Type B pancreatic cell (in vitro differentiated cells): ENCODE measurements at regions not wholly inside any gene's neighbourhood (a gene's known extent, or its start where the extent isn't known, plus 50 kb on each side); places are given as distances from the start of the nearest gene placed in this dataset.

Experiments
- DNase-seq: peaks from one replicate; pipeline ENCODE4 v3.0.0; 2021; ENCODE audit warnings: mixed read lengths; ENCODE audit not compliant: unreplicated experiment; ENCODE audit errors: extremely low spot score
- H3K27ac Mint-ChIP-seq: 2 replicates; pipeline ENCODE4 v1.8.0; 2021; ENCODE audit warnings: mild to moderate bottlenecking, mixed read lengths
- H3K27me3 Mint-ChIP-seq: 2 replicates; pipeline ENCODE4 v1.8.0; 2021; ENCODE audit warnings: mixed read lengths
- H3K36me3 Mint-ChIP-seq: 2 replicates; pipeline ENCODE4 v1.8.0; 2021; ENCODE audit warnings: mixed read lengths
- H3K4me1 Mint-ChIP-seq: one replicate; pipeline ENCODE4 v1.8.0; 2021; ENCODE audit warnings: mixed read lengths; ENCODE audit not compliant: unreplicated experiment
- H3K4me3 Mint-ChIP-seq: 2 replicates; pipeline ENCODE4 v1.8.0; 2021; ENCODE audit warnings: mild to moderate bottlenecking, mixed read lengths
- H3K9me3 Mint-ChIP-seq: 2 replicates; pipeline ENCODE4 v1.8.0; 2021; ENCODE audit warnings: mixed read lengths
- TF ChIP-seq, protein P1 (sequence below): fragments of 200-600 bp; sonication (generic); conservative IDR thresholded peaks from 2 replicates; pipeline ENCODE4 v1.5.0; 2021; ENCODE audit warnings: antibody characterized with exemption, mild to moderate bottlenecking

DNA sequence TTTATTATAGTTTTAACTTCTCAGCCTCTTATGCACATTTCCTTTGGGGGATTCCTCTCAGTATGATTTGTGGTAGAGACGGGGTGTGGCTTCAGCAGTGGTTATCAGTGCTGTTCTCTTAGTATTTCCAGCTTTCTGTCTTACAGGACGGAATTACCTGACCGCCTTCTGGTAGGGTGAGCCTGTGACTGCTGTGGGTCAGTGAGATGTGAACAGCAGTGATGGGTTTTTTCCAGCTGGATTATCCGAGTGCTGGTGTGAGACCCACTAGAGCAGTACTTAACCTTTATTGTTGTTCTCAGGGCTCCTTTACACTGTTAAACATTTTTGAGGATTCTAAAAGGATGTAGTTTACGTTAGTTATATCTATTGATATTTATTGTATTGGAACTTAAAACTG lies 135.2 kb downstream of the SLIT2 start:
- TF ChIP-seq, protein P1, sequence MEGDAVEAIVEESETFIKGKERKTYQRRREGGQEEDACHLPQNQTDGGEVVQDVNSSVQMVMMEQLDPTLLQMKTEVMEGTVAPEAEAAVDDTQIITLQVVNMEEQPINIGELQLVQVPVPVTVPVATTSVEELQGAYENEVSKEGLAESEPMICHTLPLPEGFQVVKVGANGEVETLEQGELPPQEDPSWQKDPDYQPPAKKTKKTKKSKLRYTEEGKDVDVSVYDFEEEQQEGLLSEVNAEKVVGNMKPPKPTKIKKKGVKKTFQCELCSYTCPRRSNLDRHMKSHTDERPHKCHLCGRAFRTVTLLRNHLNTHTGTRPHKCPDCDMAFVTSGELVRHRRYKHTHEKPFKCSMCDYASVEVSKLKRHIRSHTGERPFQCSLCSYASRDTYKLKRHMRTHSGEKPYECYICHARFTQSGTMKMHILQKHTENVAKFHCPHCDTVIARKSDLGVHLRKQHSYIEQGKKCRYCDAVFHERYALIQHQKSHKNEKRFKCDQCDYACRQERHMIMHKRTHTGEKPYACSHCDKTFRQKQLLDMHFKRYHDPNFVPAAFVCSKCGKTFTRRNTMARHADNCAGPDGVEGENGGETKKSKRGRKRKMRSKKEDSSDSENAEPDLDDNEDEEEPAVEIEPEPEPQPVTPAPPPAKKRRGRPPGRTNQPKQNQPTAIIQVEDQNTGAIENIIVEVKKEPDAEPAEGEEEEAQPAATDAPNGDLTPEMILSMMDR: no peak
- H3K27me3 Mint-ChIP-seq: no peaks in the 10 kb centered on the region
- H3K36me3 Mint-ChIP-seq: no peaks in the 10 kb centered on the region
- H3K4me3 Mint-ChIP-seq: no peak overlapping the region
- H3K9me3 Mint-ChIP-seq: no peaks in the 10 kb centered on the region
- H3K4me1 Mint-ChIP-seq: no peaks in the 10 kb centered on the region
- H3K27ac Mint-ChIP-seq: no peak overlapping the region
- no peak for DNase-seq

DNA sequence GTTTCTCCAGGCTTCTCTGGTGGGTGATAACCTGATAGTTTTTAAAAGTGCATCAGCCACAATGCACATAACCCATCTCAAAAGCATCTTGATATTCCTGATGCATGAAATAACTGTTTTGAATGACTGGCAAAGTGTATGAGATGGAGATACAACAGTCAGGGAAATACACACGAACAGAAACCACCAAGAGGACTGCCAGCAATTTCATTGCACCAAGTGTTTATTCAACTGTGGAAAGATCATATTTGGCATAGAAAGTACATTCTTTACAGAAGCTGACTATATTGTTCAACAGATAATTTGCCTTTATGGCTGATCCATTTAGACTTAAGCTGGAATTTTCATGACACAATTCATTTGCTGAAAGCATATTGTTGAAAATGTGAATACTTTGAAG lies 139.5 kb downstream of the SLIT2 start:
- no peak overlapping the region for H3K27ac Mint-ChIP-seq

DNA sequence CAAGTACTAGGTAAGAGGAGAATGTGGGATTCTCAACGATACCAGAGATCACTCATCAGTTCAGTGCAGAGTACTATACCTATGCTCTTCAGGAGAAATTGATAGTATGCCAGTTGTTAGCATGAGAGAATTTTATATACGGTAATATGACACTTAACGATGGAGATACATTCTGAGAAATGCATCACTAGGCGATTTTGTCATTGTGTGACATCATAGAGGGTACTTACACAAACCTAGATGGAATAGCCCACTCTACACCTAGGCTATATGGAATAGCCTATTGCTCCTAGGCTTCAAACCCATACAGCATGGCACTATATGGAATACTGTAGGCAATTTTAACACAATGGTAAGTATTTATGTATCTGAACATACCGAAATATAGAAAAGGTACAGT lies 140.2 kb downstream of the SLIT2 start:
- TF ChIP-seq, protein P1: no peak
- Mint-ChIP-seq H3K27ac (no peak overlapping the region), H3K36me3 (no peaks in the 10 kb centered on the region), H3K27me3 (no peaks in the 10 kb centered on the region), H3K4me1 (peaks cover 4% of the 10 kb centered on the region), H3K4me3 (no peak overlapping the region), H3K9me3 (no peaks in the 10 kb centered on the region)
- DNase-seq: no peak

More for the DNA sequence above, 139.5 kb downstream of the SLIT2 start:
- TF ChIP-seq, protein P1: no peak
- no peaks in the 10 kb centered on the region for H3K9me3 Mint-ChIP-seq
- no peaks in the 10 kb centered on the region for H3K36me3 Mint-ChIP-seq
- H3K4me1 Mint-ChIP-seq: peaks cover 4% of the 10 kb centered on the region
- DNase-seq: no peak
- H3K4me3 Mint-ChIP-seq: no peak overlapping the region
- no peaks in the 10 kb centered on the region for H3K27me3 Mint-ChIP-seq

DNA sequence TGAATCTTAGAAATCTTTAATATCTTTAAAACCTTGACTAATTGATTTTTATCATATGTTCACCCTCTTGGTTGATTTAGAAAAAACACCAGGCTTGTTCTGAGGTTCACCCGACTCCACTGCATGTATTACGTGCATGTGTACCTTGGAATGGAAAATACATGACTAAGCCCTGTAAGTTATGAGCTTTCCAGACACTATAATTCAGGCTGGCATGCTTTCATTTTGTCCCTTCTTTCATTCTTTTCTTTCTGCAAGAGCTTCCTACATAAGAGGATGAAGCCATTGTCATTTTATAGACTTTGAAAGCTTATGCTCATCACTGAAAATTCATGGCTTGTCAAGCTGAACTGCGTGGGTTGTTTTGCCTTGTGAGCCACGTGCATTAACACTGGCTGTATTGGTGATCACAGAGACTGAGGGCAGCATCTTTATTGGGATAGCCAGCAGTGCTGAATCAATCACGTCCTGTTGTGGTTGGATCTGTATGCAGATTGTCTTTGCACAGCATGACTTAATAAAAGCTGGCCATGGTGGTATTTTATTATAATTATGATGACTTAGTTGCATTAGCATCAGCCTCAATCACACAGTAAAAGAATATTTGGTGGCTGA lies 141.9 kb downstream of the SLIT2 start:
- H3K4me1 Mint-ChIP-seq: peaks cover 4% of the 10 kb centered on the region
- H3K4me3 Mint-ChIP-seq: no peak overlapping the region
- no peaks in the 10 kb centered on the region for H3K36me3 Mint-ChIP-seq
- H3K27ac Mint-ChIP-seq: no peak overlapping the region
- H3K27me3 Mint-ChIP-seq: no peaks in the 10 kb centered on the region
- TF ChIP-seq, protein P1: no peak
- DNase-seq: no peak
- H3K9me3 Mint-ChIP-seq: no peaks in the 10 kb centered on the region

DNA sequence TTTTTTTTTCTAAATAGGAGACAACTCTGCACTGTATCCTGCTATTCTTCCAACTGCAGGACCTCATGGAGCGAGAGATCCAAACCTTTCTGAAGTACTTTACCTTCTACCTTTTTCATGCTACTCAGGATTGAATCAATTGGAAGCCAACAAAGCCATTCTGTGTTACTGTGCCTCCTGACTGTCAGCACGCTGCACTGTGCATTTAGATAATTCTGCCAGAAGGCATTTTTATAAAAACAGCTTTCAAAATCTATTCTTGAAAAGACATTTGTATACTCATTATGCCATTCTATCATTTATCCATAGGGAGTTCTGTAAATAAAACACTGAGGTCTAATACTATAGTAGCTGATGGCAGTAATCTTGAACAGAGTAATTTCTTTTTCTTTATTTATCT lies 142.8 kb downstream of the SLIT2 start:
- H3K27ac Mint-ChIP-seq: no peak overlapping the region
- H3K9me3 Mint-ChIP-seq: no peaks in the 10 kb centered on the region

More for the DNA sequence above, 142.8 kb downstream of the SLIT2 start:
- TF ChIP-seq, protein P1: no peak
- Mint-ChIP-seq H3K27me3 (no peaks in the 10 kb centered on the region), H3K36me3 (no peaks in the 10 kb centered on the region), H3K4me3 (no peak overlapping the region), H3K4me1 (peaks cover 4% of the 10 kb centered on the region)
- DNase-seq: no peak
